ENCODE measurements at regions not wholly inside any gene's neighbourhood (a gene's known extent, or its start where the extent isn't known, plus 50 kb on each side); places are given as distances from the start of the nearest gene placed in this dataset.

GRCh38 chr12:23217158-23217557 lies 592.2 kb downstream of the ETNK1 start:
- intact Hi-C loops (cut with DNase I, micrococcal nuclease) = no loop called here
- ATAC-seq = no peak
- DNase-seq = no peak
- peaks cover 12% of the 10 kb centered on the region for H3K9me3 ChIP-seq
- H3K4me1 ChIP-seq (ENCODE audit: low read depth) = no peaks in the 10 kb centered on the region
- no peaks in the 10 kb centered on the region for H3K36me3 ChIP-seq (ENCODE audit: low read depth)
- no peak for TF ChIP-seq CTCF (IDR thresholded peaks at IDR 0.05)
- no peak overlapping the region for H3K4me3 ChIP-seq

- ATAC-seq (no peak), DNase-seq (no peak)
- H3K4me1 ChIP-seq (ENCODE audit: low read depth) = no peaks in the 10 kb centered on the region
- no peak overlapping the region for H3K4me3 ChIP-seq
- TF ChIP-seq CTCF (IDR thresholded peaks at IDR 0.05) = no peak
- H3K9me3 ChIP-seq = peaks cover 12% of the 10 kb centered on the region
- H3K36me3 ChIP-seq (ENCODE audit: low read depth) = no peaks in the 10 kb centered on the region
- intact Hi-C loops (cut with DNase I, micrococcal nuclease) = no loop called here
Observed at GRCh38 chr12:23217667-23218066, 592.7 kb downstream of the ETNK1 start.

GRCh38 chr12:23221066-23221465 lies 596.1 kb downstream of the ETNK1 start:
- DNase-seq = no peak
- H3K36me3 ChIP-seq (ENCODE audit: low read depth) = no peaks in the 10 kb centered on the region

GRCh38 chr12:23221926-23222325 lies 597.0 kb downstream of the ETNK1 start:
- no peak for ATAC-seq
- H3K36me3 ChIP-seq (ENCODE audit: low read depth) = no peaks in the 10 kb centered on the region
- no peak for TF ChIP-seq CTCF (IDR thresholded peaks at IDR 0.05)

More at GRCh38 chr12:23221066-23221465, 596.1 kb downstream of the ETNK1 start:
- H3K4me3 ChIP-seq = no peak overlapping the region
- no peak for ATAC-seq
- H3K9me3 ChIP-seq = no peaks in the 10 kb centered on the region
- no peaks in the 10 kb centered on the region for H3K4me1 ChIP-seq (ENCODE audit: low read depth)
- intact Hi-C loops (cut with DNase I, micrococcal nuclease) = no loop called here
- TF ChIP-seq CTCF (IDR thresholded peaks at IDR 0.05) = no peak

GRCh38 chr12:23222801-23223200 lies 597.8 kb downstream of the ETNK1 start:
- no peak for DNase-seq
- no peak for ATAC-seq
- Histone ChIP-seq H3K4me1 (ENCODE audit: low read depth) (no peaks in the 10 kb centered on the region), H3K4me3 (no peak overlapping the region), H3K9me3 (no peaks in the 10 kb centered on the region), H3K36me3 (ENCODE audit: low read depth) (no peaks in the 10 kb centered on the region)
- intact Hi-C loops (cut with DNase I, micrococcal nuclease) = no loop called here
- TF ChIP-seq CTCF (IDR thresholded peaks at IDR 0.05) = no peak

More at GRCh38 chr12:23221926-23222325, 597.0 kb downstream of the ETNK1 start:
- H3K9me3 ChIP-seq = no peaks in the 10 kb centered on the region
- no peaks in the 10 kb centered on the region for H3K4me1 ChIP-seq (ENCODE audit: low read depth)
- no peak for DNase-seq
- intact Hi-C loops (cut with DNase I, micrococcal nuclease) = no loop called here
- H3K4me3 ChIP-seq = no peak overlapping the region

GRCh38 chr12:23228101-23228500 lies 603.1 kb downstream of the ETNK1 start:
- TF ChIP-seq CTCF (IDR thresholded peaks at IDR 0.05) = no peak
- ATAC-seq = no peak
- intact Hi-C loops (cut with DNase I, micrococcal nuclease) = no loop called here

More at GRCh38 chr12:23228101-23228500, 603.1 kb downstream of the ETNK1 start:
- Histone ChIP-seq H3K36me3 (ENCODE audit: low read depth) (no peaks in the 10 kb centered on the region), H3K9me3 (no peaks in the 10 kb centered on the region), H3K4me1 (ENCODE audit: low read depth) (no peaks in the 10 kb centered on the region), H3K4me3 (no peak overlapping the region)
- DNase-seq = no peak
